ENCODE measurements at regions not wholly inside any gene's neighbourhood (a gene's known extent, or its start where the extent isn't known, plus 50 kb on each side); places are given as distances from the start of the nearest gene placed in this dataset.

DNA sequence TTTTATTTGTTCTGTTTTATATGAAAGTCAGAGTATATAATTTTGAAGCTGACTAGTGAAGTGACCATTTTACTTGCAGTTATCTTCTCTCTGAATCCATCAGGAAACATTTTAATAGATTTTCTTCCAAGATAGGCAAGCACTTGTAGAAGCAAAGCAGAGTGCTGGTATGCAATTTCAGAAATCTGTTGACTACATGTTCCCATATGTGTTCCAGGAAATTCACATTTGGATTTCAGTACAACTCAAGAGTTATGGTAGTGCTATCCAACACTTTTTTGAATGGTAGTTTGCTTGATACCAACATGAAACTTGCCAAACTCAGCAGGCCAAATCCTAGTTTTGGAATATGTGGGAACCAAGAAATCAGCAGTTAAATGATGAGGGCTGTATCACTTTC is 94.0 kb downstream of the CENPW start:
- H3K4me3 Mint-ChIP-seq, result no peak overlapping the region

DNA sequence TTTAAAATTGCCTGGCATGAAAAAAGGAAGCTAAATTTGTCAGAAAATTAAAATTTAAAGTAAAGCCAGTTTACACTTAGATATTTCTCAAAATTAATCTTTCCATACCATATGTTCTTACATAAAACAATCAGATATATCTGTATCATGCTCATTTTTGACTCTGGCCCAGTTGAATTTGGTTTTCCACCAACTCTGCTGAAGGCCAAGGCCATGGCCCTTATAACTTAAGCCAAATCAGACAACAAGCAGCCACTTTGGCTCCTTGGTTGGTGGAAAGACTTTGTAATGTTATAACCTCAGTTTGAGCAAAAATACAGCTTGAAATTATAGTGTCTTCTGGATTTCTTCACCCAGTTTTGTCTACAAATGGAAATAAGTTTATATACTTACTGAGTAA is 97.3 kb downstream of the CENPW start:
- Mint-ChIP-seq H3K4me1 (ENCODE audit: low read depth) (no peaks in the 10 kb centered on the region), H3K36me3 (ENCODE audit: low read depth) (no peaks in the 10 kb centered on the region), H3K9me3 (no peaks in the 10 kb centered on the region), H3K27ac (no peak overlapping the region), H3K27me3 (no peaks in the 10 kb centered on the region), H3K4me3 (no peak overlapping the region)
- ATAC-seq (no peak), DNase-seq (no peak)
- TF ChIP-seq, protein P1, sequence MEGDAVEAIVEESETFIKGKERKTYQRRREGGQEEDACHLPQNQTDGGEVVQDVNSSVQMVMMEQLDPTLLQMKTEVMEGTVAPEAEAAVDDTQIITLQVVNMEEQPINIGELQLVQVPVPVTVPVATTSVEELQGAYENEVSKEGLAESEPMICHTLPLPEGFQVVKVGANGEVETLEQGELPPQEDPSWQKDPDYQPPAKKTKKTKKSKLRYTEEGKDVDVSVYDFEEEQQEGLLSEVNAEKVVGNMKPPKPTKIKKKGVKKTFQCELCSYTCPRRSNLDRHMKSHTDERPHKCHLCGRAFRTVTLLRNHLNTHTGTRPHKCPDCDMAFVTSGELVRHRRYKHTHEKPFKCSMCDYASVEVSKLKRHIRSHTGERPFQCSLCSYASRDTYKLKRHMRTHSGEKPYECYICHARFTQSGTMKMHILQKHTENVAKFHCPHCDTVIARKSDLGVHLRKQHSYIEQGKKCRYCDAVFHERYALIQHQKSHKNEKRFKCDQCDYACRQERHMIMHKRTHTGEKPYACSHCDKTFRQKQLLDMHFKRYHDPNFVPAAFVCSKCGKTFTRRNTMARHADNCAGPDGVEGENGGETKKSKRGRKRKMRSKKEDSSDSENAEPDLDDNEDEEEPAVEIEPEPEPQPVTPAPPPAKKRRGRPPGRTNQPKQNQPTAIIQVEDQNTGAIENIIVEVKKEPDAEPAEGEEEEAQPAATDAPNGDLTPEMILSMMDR (IDR thresholded peaks at IDR 0.05), result no peak
- intact Hi-C loops (cut with micrococcal nuclease), result no loop called here
- CTCF ChIA-PET, result interaction anchor here (0.8 kb wide), 1 partner anchor 11 kb away, joined by 3 read pairs; no protein-coding TSS in a partner anchor
- POLR2A ChIA-PET, result no interaction called here

More for the DNA sequence above, 94.0 kb downstream of the CENPW start:
- CTCF ChIA-PET, result no interaction called here
- intact Hi-C loops (cut with micrococcal nuclease), result no loop called here
- Mint-ChIP-seq H3K4me1 (ENCODE audit: low read depth) (no peaks in the 10 kb centered on the region), H3K36me3 (ENCODE audit: low read depth) (no peaks in the 10 kb centered on the region), H3K27me3 (no peaks in the 10 kb centered on the region), H3K9me3 (no peaks in the 10 kb centered on the region), H3K27ac (no peak overlapping the region)
- POLR2A ChIA-PET, result no interaction called here
- DNase-seq (no peak), ATAC-seq (no peak)
- TF ChIP-seq, protein P1 (IDR thresholded peaks at IDR 0.05), result no peak

DNA sequence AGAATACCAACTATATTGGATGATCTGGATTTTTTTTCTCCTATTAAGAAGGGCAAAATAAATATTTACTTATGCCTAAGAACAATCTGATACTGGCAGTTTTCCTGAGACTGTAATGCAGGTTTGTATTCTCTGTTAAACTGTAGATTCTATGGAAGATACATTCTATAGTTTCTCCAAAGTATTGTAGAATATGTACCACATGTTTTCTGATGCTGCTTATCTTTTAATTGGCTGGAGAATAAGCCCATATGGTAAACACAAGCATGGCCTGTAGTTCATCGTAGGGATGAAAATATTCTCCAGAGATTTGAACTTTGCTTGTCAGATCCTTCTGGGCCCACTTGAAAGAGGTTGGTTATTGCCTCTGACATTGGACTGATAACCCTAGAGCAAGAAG is 99.1 kb downstream of the CENPW start:
- no peaks in the 10 kb centered on the region for H3K27me3 Mint-ChIP-seq
- H3K4me3 Mint-ChIP-seq, result no peak overlapping the region
- no peaks in the 10 kb centered on the region for H3K9me3 Mint-ChIP-seq
- ATAC-seq, result no peak
- no peak overlapping the region for H3K27ac Mint-ChIP-seq
- no peaks in the 10 kb centered on the region for H3K4me1 Mint-ChIP-seq (ENCODE audit: low read depth)
- DNase-seq, result no peak
- no peaks in the 10 kb centered on the region for H3K36me3 Mint-ChIP-seq (ENCODE audit: low read depth)
- intact Hi-C loops (cut with micrococcal nuclease), result no loop called here
- ChIA-PET POLR2A (no interaction called here), CTCF (no interaction called here)
- TF ChIP-seq, protein P1 (IDR thresholded peaks at IDR 0.05), result no peak

DNA sequence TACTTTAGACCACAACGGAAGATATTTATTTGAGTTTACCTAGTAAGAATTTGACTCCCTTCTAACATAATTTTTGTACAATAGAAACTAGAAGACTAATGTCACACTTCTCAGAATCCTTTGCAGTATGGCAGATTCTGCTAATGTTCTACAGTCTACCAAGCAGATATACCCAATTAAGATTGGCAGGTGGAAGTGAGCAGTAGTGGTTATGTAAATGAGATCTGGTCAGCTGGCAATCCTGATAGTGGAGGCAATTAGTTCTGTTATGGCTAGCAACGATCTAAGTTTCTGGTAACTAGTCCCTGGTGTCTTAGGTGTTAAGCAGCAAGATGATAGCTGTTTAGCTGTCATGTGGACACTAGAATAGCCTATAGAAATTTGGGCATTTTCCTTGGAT is 101.0 kb downstream of the CENPW start:
- Mint-ChIP-seq H3K27ac (no peak overlapping the region), H3K36me3 (ENCODE audit: low read depth) (no peaks in the 10 kb centered on the region), H3K4me1 (ENCODE audit: low read depth) (no peaks in the 10 kb centered on the region), H3K9me3 (no peaks in the 10 kb centered on the region), H3K4me3 (no peak overlapping the region), H3K27me3 (no peaks in the 10 kb centered on the region)
- ATAC-seq (no peak), DNase-seq (no peak)
- intact Hi-C loops (cut with micrococcal nuclease), result no loop called here
- POLR2A ChIA-PET, result no interaction called here
- CTCF ChIA-PET, result no interaction called here
- TF ChIP-seq, protein P1 (IDR thresholded peaks at IDR 0.05), result no peak

DNA sequence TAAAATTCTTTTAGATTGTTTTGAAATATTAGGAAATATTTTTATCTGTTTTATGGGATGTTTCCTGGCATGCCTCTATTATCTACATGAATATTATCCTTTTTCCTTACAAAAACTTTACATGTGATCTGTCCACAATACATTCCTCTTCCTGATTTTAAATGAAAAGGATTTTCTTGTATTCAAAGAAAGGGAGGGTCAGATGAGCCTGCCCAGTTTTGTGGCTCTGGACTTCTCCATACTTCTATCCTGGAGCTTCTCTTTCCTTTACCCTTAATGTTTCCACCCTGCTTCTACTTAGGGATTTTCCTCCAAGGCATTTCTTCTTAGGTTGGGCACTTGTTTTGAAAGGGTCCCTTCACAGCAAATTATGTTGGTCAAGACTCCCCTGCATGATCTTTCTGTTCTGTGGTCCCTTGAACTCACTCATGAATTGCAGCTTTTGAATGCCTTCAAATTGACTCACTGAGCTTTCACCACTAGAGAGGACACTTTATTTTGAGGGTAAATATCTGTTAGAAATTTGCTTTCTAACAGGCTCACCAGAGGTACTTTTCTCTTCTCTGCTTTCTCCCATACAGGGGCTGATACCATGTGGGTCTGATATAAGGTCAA is 104.9 kb downstream of the CENPW start:
- POLR2A ChIA-PET, result no interaction called here
- CTCF ChIA-PET, result no interaction called here
- H3K4me3 Mint-ChIP-seq, result no peak overlapping the region
- TF ChIP-seq, protein P1 (IDR thresholded peaks at IDR 0.05), result no peak
- intact Hi-C loops (cut with micrococcal nuclease), result no loop called here
- peaks cover 1% of the 10 kb centered on the region for H3K27me3 Mint-ChIP-seq
- no peak overlapping the region for H3K27ac Mint-ChIP-seq
- ATAC-seq (no peak), DNase-seq (no peak)
- H3K36me3 Mint-ChIP-seq (ENCODE audit: low read depth), result no peaks in the 10 kb centered on the region
- no peaks in the 10 kb centered on the region for H3K4me1 Mint-ChIP-seq (ENCODE audit: low read depth)
- no peaks in the 10 kb centered on the region for H3K9me3 Mint-ChIP-seq
